ENCODE measurements at regions not wholly inside any gene's neighbourhood (a gene's known extent, or its start where the extent isn't known, plus 50 kb on each side); places are given as distances from the start of the nearest gene placed in this dataset.
"Not testable (repeated sequence)": the region's sequence is repeated elsewhere in the genome, so short reads cannot be mapped to it uniquely, and the experiment has no call there.

DNA sequence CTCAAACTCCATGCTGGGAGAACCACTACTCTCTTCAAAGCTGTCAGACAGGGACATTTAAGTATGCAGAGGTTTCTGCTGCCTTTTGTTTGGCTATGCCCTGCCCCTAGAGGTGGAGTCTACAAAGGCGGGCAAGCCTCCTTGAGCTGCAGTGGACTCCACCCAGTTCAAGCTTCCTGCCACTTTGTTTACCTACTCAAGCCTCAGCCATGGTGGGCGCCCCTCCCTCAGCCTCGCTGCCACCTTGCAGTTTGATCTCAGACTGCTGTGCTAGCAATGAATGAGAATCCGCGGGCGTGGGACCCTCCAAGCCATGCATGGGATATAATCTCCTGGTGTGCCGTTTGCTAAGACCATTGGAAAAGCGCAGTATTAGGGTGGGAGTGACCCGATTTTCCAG, 230.0 kb downstream of the TMA16 start:
- H3K36me3 ChIP-seq (ENCODE audit: insufficient read depth, low read length); H2AFZ ChIP-seq (ENCODE audit: low read depth, low read length); H3K9me3 ChIP-seq (ENCODE audit: low read length); H3K27me3 ChIP-seq (ENCODE audit: insufficient read depth, low read length); H3K4me1 ChIP-seq (ENCODE audit: insufficient read depth, low read length); H3K4me3 ChIP-seq (ENCODE audit: low read length): not testable (repeated sequence)

DNA sequence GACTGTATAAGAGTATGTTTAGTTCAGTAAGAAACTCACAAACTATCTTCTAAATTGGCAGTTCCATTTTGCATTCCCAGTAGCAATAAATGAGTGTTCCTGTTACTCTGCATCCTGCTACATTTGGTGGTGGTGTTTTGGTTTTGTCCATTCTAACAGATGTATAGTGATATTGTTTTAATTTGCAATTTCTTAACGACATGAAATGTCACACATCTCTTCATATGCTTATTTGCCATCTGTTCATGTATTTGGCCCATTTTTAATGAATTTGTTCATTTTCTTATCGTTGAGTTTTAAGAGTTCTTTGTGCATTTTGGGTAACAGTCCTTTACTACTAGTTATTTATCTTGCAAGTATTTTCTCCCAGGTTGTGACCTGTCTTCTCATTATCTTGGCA, 232.2 kb downstream of the TMA16 start:
- Histone ChIP-seq H3K4me1 (ENCODE audit: insufficient read depth, low read length) (no peaks in the 10 kb centered on the region), H3K36me3 (ENCODE audit: insufficient read depth, low read length) (no peaks in the 10 kb centered on the region), H3K4me3 (ENCODE audit: low read length) (no peak overlapping the region), H3K9me3 (ENCODE audit: low read length) (no peaks in the 10 kb centered on the region), H2AFZ (ENCODE audit: low read depth, low read length) (no peak overlapping the region), H3K27me3 (ENCODE audit: insufficient read depth, low read length) (no peaks in the 10 kb centered on the region)

DNA sequence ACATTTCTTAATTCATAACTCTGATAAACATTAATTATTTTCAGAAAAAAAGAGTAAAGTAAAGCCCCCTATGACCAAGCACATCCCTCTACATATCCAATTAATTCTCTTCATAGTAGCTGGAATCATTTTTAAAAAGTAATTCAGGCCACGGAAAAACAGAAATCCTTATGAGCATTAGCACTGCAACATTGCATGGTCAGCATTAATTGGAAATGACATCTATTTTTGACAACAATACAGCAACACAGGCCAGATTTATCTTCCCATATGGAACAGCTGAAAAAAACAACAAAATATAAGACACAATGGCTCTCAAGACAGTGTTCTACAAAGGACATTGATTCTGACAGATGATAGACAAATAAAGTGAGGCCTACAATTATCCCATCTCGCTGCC, 236.6 kb downstream of the TMA16 start:
- no peaks in the 10 kb centered on the region for H3K9me3 ChIP-seq (ENCODE audit: low read length)
- no peak overlapping the region for H2AFZ ChIP-seq (ENCODE audit: low read depth, low read length)
- H3K4me3 ChIP-seq (ENCODE audit: low read length), result no peak overlapping the region
- no peaks in the 10 kb centered on the region for H3K36me3 ChIP-seq (ENCODE audit: insufficient read depth, low read length)
- no peaks in the 10 kb centered on the region for H3K27me3 ChIP-seq (ENCODE audit: insufficient read depth, low read length)
- H3K4me1 ChIP-seq (ENCODE audit: insufficient read depth, low read length), result no peaks in the 10 kb centered on the region

DNA sequence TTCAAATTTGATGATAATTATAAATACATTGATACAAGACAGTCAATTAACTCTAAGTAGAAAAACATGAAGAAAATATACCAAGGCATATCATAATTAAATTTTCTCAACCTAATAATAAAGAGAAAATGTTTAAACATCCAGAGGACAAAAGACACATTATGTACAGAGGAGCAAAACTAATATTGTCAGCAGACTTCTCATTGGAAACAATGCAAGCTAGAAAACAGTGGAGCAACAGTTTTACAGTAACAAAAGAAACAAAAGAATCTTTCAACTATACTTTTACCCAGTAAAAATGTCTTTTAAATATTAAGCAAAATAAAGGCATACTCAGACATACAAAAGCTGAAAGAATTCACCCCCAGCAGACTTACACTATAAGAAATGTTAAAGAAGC, 238.0 kb downstream of the TMA16 start:
- Histone ChIP-seq H3K36me3 (ENCODE audit: insufficient read depth, low read length) (no peaks in the 10 kb centered on the region), H3K9me3 (ENCODE audit: low read length) (no peaks in the 10 kb centered on the region), H2AFZ (ENCODE audit: low read depth, low read length) (no peak overlapping the region), H3K27me3 (ENCODE audit: insufficient read depth, low read length) (no peaks in the 10 kb centered on the region), H3K4me1 (ENCODE audit: insufficient read depth, low read length) (no peaks in the 10 kb centered on the region), H3K4me3 (ENCODE audit: low read length) (no peak overlapping the region)

DNA sequence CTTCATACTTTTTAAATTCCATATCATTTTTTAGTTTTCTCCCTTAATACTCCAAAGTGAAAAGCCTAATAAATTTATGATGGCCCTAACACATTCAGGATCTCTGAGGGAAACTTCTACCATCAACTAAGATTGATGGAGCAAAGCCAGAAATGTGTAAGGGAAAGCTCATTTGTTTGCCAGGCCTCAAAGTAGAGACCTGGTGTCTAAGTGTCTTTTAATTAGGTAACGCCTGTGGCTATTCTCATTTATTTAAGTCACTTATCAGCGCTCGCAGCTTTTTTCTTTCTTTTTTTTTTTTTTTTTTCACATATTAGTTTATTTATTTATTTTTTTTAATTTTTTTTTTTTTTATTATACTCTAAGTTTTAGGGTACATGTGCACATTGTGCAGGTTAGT, 242.4 kb downstream of the TMA16 start:
- H3K4me1 ChIP-seq (ENCODE audit: insufficient read depth, low read length), result no peaks in the 10 kb centered on the region
- no peak overlapping the region for H3K4me3 ChIP-seq (ENCODE audit: low read length)
- no peaks in the 10 kb centered on the region for H3K9me3 ChIP-seq (ENCODE audit: low read length)
- H2AFZ ChIP-seq (ENCODE audit: low read depth, low read length), result no peak overlapping the region
- no peaks in the 10 kb centered on the region for H3K27me3 ChIP-seq (ENCODE audit: insufficient read depth, low read length)
- H3K36me3 ChIP-seq (ENCODE audit: insufficient read depth, low read length), result no peaks in the 10 kb centered on the region

DNA sequence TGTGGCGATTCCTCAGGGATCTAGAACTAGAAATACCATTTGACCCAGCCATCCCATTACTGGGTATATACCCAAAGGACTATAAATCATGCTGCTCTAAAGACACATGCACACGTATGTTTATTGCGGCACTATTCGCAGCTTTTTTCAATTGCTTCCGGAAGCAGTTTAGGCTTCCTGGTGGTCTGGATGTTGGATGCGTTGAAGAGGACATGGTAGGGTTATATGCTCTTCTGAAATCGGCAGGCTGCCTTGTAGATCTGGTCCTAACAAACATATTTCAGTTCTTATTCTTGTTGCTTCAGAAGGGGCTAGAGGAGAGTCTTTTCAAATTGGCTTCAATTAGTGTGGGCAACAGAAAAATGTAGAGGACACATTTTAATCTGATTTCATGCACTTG, 243.4 kb downstream of the TMA16 start:
- not testable (repeated sequence) for H3K9me3 ChIP-seq (ENCODE audit: low read length); H3K36me3 ChIP-seq (ENCODE audit: insufficient read depth, low read length); H2AFZ ChIP-seq (ENCODE audit: low read depth, low read length); H3K27me3 ChIP-seq (ENCODE audit: insufficient read depth, low read length); H3K4me1 ChIP-seq (ENCODE audit: insufficient read depth, low read length); H3K4me3 ChIP-seq (ENCODE audit: low read length)

DNA sequence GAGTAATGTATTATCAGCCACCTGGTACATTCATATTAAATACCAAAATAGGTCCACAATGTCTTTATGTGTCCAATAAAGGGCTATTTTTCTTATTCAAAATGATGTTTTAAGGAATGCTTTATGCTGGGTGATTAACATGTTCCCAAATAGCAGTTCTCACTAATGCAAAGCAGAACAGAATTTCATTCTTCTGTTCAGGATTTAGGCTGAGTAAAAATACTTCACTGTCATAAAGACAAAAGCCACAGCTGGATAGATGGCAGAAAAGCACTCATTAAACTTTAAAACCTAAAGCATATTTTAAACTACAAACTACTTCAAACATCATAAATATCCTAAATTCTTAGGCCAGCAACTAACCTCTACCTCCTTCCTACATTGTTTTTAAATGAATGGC, 244.0 kb downstream of the TMA16 start:
- Histone ChIP-seq H3K9me3 (ENCODE audit: low read length) (no peaks in the 10 kb centered on the region), H3K4me1 (ENCODE audit: insufficient read depth, low read length) (no peaks in the 10 kb centered on the region), H3K36me3 (ENCODE audit: insufficient read depth, low read length) (no peaks in the 10 kb centered on the region), H3K4me3 (ENCODE audit: low read length) (no peak overlapping the region), H2AFZ (ENCODE audit: low read depth, low read length) (no peak overlapping the region), H3K27me3 (ENCODE audit: insufficient read depth, low read length) (no peaks in the 10 kb centered on the region)

DNA sequence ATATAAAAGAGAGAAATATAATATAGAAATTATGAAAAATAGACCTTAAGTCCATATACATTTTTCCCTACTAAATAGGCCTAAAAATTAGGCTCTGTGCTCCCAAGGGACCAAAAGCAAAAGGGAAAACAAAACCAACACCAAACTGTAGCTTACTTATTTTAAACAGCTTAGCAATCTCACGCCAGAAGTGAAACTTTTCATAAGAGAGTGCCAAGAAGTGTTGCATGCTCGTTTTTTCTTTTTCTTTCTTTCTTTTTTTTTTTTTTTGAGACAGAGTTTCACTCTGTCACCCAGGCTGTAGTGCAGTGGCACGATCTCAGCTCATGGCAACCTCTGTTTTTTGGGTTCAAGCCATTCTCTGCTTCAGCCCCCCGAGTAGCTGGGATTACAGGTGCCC, 250.4 kb downstream of the TMA16 start:
- H3K27me3 ChIP-seq (ENCODE audit: insufficient read depth, low read length), result no peaks in the 10 kb centered on the region
- H3K36me3 ChIP-seq (ENCODE audit: insufficient read depth, low read length), result no peaks in the 10 kb centered on the region
- H3K4me1 ChIP-seq (ENCODE audit: insufficient read depth, low read length), result no peaks in the 10 kb centered on the region
- no peak overlapping the region for H3K4me3 ChIP-seq (ENCODE audit: low read length)
- no peak overlapping the region for H2AFZ ChIP-seq (ENCODE audit: low read depth, low read length)
- H3K9me3 ChIP-seq (ENCODE audit: low read length), result no peaks in the 10 kb centered on the region

DNA sequence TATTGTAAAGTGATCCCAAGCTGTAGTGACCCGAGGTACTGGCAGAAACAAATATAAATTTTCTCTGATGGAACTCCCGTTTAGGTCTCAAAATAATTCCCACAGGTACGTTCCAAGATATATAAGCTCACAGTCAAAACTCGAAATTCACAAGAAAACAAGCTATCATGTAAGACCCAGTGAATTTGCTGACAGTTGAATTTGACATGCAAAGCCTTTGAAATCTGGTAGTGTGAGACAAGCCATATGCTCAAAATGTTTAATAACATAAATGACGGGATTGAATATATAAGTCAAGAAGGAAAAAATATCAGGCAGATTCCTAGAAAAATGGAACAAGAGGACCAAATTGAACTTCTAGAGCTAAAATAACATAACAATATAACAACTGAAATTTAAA, 252.8 kb downstream of the TMA16 start:
- H3K9me3 ChIP-seq (ENCODE audit: low read length), result no peaks in the 10 kb centered on the region
- H2AFZ ChIP-seq (ENCODE audit: low read depth, low read length), result no peak overlapping the region
- no peaks in the 10 kb centered on the region for H3K4me1 ChIP-seq (ENCODE audit: insufficient read depth, low read length)
- no peaks in the 10 kb centered on the region for H3K36me3 ChIP-seq (ENCODE audit: insufficient read depth, low read length)
- H3K27me3 ChIP-seq (ENCODE audit: insufficient read depth, low read length), result no peaks in the 10 kb centered on the region
- H3K4me3 ChIP-seq (ENCODE audit: low read length), result no peak overlapping the region

DNA sequence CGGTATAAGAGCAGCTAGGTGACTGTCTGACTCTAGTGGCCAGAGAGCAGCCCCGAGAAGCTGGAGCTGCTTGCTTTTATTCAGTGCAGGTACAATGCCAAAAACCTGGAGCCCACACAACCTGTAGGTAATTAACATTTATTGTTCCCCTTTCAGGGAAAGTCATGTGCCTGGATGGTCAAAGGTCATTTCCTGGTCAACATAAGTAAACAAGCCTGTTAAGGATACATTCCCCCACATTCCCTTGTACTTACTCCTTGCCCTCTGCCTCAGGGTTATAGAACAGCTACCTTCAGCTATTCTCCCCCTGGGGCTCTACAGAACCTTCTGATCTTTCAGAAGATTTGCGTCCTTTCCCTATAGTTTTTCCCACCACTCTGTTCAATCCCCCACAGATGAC, 253.4 kb downstream of the TMA16 start:
- no peaks in the 10 kb centered on the region for H3K4me1 ChIP-seq (ENCODE audit: insufficient read depth, low read length)
- H3K36me3 ChIP-seq (ENCODE audit: insufficient read depth, low read length), result no peaks in the 10 kb centered on the region
- no peak overlapping the region for H2AFZ ChIP-seq (ENCODE audit: low read depth, low read length)
- no peaks in the 10 kb centered on the region for H3K9me3 ChIP-seq (ENCODE audit: low read length)
- H3K4me3 ChIP-seq (ENCODE audit: low read length), result no peak overlapping the region
- no peaks in the 10 kb centered on the region for H3K27me3 ChIP-seq (ENCODE audit: insufficient read depth, low read length)

DNA sequence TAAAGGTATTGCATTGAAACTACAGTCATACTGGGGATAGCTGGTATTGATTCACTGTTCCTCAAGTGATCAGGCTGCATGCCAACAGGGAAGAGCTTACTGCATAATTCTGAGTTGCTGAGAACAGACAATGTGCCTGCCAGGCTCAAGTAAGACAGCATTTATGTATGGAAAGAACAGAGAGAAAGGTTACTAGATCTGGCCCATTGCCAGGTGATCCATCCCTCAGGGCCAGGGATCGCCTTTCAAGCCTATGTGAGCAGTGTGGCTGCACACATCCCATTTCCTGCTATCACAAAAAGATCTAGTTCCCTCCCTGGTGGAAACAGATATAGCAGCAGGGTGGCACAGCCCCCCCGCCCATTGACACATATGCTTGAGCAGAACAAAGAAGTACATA, 254.0 kb downstream of the TMA16 start:
- no peaks in the 10 kb centered on the region for H3K4me1 ChIP-seq (ENCODE audit: insufficient read depth, low read length)
- no peaks in the 10 kb centered on the region for H3K27me3 ChIP-seq (ENCODE audit: insufficient read depth, low read length)
- H3K9me3 ChIP-seq (ENCODE audit: low read length), result no peaks in the 10 kb centered on the region
- no peak overlapping the region for H2AFZ ChIP-seq (ENCODE audit: low read depth, low read length)
- H3K4me3 ChIP-seq (ENCODE audit: low read length), result no peak overlapping the region
- no peaks in the 10 kb centered on the region for H3K36me3 ChIP-seq (ENCODE audit: insufficient read depth, low read length)

DNA sequence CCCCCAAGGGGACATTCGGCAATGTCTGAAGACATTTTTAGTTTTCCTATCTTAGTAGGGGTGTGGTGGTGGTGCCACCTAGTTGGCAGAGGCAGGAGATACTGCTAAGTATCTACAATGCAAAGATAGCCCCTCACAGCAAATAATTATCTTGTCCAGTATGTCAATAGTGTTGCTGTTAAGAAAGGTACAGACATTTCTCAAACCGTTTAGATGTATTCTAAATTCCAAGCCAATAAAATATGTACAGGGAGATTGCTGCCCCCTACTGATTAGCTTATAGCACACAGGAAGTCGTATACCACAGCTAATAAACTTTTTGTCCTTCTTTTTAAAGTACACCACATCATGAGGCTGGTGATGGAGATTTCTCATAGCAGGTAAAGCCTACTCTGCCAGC, 260.5 kb downstream of the TMA16 start:
- Histone ChIP-seq H3K36me3 (ENCODE audit: insufficient read depth, low read length) (no peaks in the 10 kb centered on the region), H3K4me1 (ENCODE audit: insufficient read depth, low read length) (no peaks in the 10 kb centered on the region), H2AFZ (ENCODE audit: low read depth, low read length) (no peak overlapping the region), H3K27me3 (ENCODE audit: insufficient read depth, low read length) (no peaks in the 10 kb centered on the region), H3K4me3 (ENCODE audit: low read length) (no peak overlapping the region), H3K9me3 (ENCODE audit: low read length) (no peaks in the 10 kb centered on the region)

DNA sequence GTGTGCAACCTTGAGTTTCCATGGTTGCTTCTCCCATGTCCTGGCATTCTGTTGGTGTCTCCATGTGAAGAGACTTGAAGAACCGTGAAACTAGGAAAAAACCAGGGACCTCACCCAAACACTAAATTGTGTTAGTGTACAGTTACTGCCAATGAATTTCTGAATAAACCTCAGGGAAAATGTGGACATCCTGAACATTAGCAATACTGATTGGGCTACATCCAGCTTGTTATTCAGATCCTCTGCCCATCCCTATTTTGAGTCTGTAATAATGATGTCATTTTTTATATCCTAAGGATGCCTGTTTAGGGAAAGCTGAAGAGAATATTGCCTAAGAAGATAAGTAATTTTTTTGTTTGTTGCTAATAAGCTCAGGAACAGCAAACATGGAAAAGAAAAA, 262.7 kb downstream of the TMA16 start:
- H3K9me3 ChIP-seq (ENCODE audit: low read length), result no peaks in the 10 kb centered on the region
- H3K36me3 ChIP-seq (ENCODE audit: insufficient read depth, low read length), result no peaks in the 10 kb centered on the region
- H3K27me3 ChIP-seq (ENCODE audit: insufficient read depth, low read length), result no peaks in the 10 kb centered on the region
- H3K4me1 ChIP-seq (ENCODE audit: insufficient read depth, low read length), result no peaks in the 10 kb centered on the region
- no peak overlapping the region for H3K4me3 ChIP-seq (ENCODE audit: low read length)
- no peak overlapping the region for H2AFZ ChIP-seq (ENCODE audit: low read depth, low read length)

DNA sequence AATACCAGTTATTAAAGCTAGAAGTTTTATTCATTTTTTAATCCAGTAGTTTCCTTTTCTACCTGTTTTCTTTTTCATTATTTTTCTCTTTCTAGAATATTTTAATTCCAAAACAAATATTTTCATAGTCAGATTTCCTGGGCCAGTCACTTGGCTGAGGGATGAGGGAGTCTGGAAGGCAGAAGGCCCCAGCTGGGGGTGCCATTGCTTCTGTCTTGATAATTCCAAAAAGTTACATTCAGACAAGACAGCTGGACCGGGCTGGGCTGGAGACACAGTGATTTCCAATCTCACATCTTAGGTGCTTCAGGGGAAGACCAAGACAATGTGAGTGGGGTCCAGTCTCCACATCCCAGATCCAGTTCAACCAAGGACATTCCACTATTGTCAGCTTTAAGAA, 263.5 kb downstream of the TMA16 start:
- Histone ChIP-seq H2AFZ (ENCODE audit: low read depth, low read length) (no peak overlapping the region), H3K27me3 (ENCODE audit: insufficient read depth, low read length) (no peaks in the 10 kb centered on the region), H3K4me1 (ENCODE audit: insufficient read depth, low read length) (no peaks in the 10 kb centered on the region), H3K9me3 (ENCODE audit: low read length) (no peaks in the 10 kb centered on the region), H3K36me3 (ENCODE audit: insufficient read depth, low read length) (no peaks in the 10 kb centered on the region), H3K4me3 (ENCODE audit: low read length) (no peak overlapping the region)

DNA sequence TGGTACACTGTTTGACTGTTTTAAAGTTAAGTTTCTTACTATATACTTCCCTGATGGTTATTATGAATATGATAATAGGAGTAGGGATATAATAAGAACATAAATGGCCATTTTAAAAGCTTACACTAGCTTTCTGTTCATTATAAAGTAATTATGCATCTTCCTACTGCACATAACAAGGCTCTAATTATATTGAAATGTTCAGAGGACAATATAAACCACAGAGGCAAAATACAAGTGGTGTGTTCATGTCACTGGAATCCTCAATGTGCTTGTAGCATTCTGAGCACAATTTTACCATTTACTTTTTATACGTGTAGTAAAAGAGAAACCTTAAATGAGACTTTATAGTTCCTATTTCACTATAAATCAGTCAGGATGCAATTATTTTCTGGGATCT, 268.3 kb downstream of the TMA16 start:
- no peak overlapping the region for H2AFZ ChIP-seq (ENCODE audit: low read depth, low read length)
- H3K27me3 ChIP-seq (ENCODE audit: insufficient read depth, low read length), result no peaks in the 10 kb centered on the region

More for the DNA sequence above, 268.3 kb downstream of the TMA16 start:
- H3K9me3 ChIP-seq (ENCODE audit: low read length), result no peaks in the 10 kb centered on the region
- H3K36me3 ChIP-seq (ENCODE audit: insufficient read depth, low read length), result no peaks in the 10 kb centered on the region
- no peaks in the 10 kb centered on the region for H3K4me1 ChIP-seq (ENCODE audit: insufficient read depth, low read length)
- no peak overlapping the region for H3K4me3 ChIP-seq (ENCODE audit: low read length)
